Mesothelial cell of epicardium (in vitro differentiated cells): ENCODE measurements at regions not wholly inside any gene's neighbourhood (a gene's known extent, or its start where the extent isn't known, plus 50 kb on each side); places are given as distances from the start of the nearest gene placed in this dataset.

Experiments used
- DNase-seq, 2 experiments: peaks; one replicate each; pipeline ENCODE4 v3.0.0; 2021; ENCODE audit warnings: low spot score in 2 of 2; ENCODE audit not compliant: unreplicated experiment in 2 of 2
- H3K27ac Mint-ChIP-seq: 2 replicates; pipeline ENCODE4 v1.8.0; 2021; ENCODE audit warnings: mixed read lengths
- H3K27me3 Mint-ChIP-seq: 2 replicates; pipeline ENCODE4 v1.8.0; 2021; ENCODE audit warnings: low read depth, mixed read lengths
- H3K36me3 Mint-ChIP-seq: 2 replicates; pipeline ENCODE4 v1.8.0; 2021; ENCODE audit warnings: mixed read lengths
- H3K4me1 Mint-ChIP-seq: 2 replicates; pipeline ENCODE4 v1.8.0; 2021; ENCODE audit warnings: mixed read lengths
- H3K4me3 Mint-ChIP-seq: 2 replicates; pipeline ENCODE4 v1.8.0; 2021; ENCODE audit warnings: mild to moderate bottlenecking, moderate library complexity, mixed read lengths
- H3K9me3 Mint-ChIP-seq: 2 replicates; pipeline ENCODE4 v1.8.0; 2021; ENCODE audit warnings: mixed read lengths
- TF ChIP-seq, protein P1 (sequence below): fragments of 200-600 bp; sonication (generic); IDR thresholded peaks from one replicate; pipeline ENCODE4 v1.5.0; 2021; ENCODE audit warnings: antibody characterized with exemption; ENCODE audit not compliant: unreplicated experiment

DNA sequence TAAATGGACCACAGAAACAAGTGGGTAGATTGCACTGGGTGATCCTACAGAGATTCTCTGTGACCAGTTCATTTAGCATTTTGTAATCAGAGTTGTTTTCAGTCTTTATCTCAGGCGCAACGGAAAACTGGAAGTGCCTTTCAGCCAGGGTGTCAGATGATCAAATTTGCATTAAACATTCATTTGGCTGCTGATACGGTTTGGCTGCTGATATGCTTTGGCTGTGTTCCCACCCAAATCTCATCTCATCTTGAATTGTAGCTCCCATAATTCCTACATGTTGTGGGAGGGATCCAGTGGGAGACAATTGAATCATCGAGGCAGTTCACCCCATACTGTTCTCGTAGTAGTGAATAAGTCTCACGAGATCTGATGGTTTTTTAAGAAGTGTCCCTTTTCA, 1396.1 kb upstream of the TMEFF2 start:
- Mint-ChIP-seq H3K27ac (no peak overlapping the region), H3K36me3 (peaks cover 11% of the 10 kb centered on the region), H3K27me3 (no peaks in the 10 kb centered on the region), H3K9me3 (peaks cover 43% of the 10 kb centered on the region), H3K4me3 (no peak overlapping the region), H3K4me1 (no peaks in the 10 kb centered on the region)
- TF ChIP-seq, protein P1, sequence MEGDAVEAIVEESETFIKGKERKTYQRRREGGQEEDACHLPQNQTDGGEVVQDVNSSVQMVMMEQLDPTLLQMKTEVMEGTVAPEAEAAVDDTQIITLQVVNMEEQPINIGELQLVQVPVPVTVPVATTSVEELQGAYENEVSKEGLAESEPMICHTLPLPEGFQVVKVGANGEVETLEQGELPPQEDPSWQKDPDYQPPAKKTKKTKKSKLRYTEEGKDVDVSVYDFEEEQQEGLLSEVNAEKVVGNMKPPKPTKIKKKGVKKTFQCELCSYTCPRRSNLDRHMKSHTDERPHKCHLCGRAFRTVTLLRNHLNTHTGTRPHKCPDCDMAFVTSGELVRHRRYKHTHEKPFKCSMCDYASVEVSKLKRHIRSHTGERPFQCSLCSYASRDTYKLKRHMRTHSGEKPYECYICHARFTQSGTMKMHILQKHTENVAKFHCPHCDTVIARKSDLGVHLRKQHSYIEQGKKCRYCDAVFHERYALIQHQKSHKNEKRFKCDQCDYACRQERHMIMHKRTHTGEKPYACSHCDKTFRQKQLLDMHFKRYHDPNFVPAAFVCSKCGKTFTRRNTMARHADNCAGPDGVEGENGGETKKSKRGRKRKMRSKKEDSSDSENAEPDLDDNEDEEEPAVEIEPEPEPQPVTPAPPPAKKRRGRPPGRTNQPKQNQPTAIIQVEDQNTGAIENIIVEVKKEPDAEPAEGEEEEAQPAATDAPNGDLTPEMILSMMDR: no peak
- DNase-seq: no peak

DNA sequence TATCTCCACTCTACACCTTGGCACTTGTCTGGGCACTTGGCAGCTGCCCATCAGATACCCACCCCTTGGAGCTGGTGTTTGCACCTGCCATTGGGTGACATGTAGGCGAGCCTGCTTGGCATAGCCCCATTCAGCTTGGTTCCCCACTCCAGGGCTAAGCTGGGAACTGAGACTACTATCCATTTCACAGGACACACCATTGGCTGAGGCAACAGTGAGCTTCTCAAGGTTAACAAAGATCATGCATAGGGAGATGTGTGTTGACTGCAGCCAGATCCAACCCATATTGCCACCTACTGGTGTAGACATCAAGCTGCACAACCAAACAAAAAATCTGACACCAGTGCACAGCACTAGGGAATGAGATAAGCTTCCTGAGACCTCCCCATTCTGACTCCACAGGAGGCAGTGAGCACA, 1389.8 kb upstream of the TMEFF2 start:
- DNase-seq: no peak
- TF ChIP-seq, protein P1: no peak
- Mint-ChIP-seq H3K9me3 (peaks cover 28% of the 10 kb centered on the region), H3K36me3 (peaks cover 6% of the 10 kb centered on the region), H3K27me3 (no peaks in the 10 kb centered on the region), H3K4me1 (peaks cover 9% of the 10 kb centered on the region), H3K27ac (no peak overlapping the region), H3K4me3 (no peak overlapping the region)

DNA sequence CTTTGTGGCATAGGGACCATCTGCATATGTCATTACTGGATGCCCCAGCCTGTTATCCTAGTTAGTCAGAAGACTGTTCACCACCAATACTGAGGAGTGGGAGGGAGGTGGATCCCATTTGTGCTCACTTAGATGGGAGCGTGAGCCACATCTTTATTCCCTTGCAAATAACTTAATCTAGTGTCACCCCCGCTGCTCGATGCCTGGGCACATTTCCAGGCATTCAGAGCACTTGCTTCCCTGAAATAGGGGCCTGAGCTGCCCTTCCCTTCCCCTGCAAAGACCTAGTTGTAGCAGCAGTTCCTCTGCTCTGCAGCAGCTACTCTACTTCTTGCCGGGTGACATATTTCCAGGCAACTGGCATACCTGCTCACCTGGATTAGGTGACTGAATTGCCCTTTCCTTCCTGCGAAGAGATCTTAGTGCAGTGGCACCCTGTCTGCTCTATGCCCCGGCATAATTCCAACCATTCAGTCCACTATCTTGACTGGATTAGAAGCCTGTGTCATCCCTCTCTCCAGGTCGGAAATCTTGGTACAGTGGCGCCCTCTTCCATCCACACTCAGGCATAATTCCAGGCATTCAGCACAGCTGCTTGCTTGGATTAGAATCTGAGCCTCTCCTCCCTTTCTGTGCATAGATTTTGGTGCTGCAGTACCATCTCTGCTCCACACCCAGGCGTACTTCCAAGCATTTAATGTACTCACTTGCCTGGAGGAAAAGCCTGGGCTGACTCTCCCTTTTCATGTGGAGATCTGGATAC, 1389.1 kb upstream of the TMEFF2 start:
- TF ChIP-seq, protein P1: no peak
- no peaks in the 10 kb centered on the region for H3K27me3 Mint-ChIP-seq
- H3K36me3 Mint-ChIP-seq: peaks cover 6% of the 10 kb centered on the region
- H3K27ac Mint-ChIP-seq: no peak overlapping the region
- no peak overlapping the region for H3K4me3 Mint-ChIP-seq
- H3K4me1 Mint-ChIP-seq: peaks cover 9% of the 10 kb centered on the region
- H3K9me3 Mint-ChIP-seq: peaks cover 30% of the 10 kb centered on the region
- DNase-seq: no peak

DNA sequence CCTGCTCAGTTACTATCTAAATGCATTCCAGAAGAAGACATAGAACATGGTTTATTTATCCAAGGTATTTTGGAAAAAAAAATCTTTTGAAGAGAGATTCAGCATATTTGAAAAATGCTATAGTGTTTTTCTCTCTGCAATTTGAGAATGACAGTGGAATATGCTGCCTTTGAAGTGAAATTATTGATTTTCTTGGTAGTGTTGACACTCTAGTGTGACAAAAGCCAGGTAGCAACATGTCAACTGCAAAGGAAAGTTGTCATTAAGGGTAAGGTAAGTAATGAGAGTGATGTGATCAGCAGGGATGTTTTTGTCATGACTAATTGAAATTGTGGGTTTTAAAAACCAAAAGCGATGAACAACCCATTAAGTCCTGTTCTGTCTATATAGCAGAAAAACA, 1387.1 kb upstream of the TMEFF2 start:
- Mint-ChIP-seq H3K9me3 (peaks cover 42% of the 10 kb centered on the region), H3K27ac (no peak overlapping the region), H3K4me1 (peaks cover 14% of the 10 kb centered on the region), H3K27me3 (no peaks in the 10 kb centered on the region), H3K36me3 (peaks cover 16% of the 10 kb centered on the region), H3K4me3 (no peak overlapping the region)
- TF ChIP-seq, protein P1: no peak
- DNase-seq: no peak

GRCh38 chr2:193580176-193580950, 1385.6 kb upstream of the TMEFF2 start:
- no peak for DNase-seq
- TF ChIP-seq, protein P1: no peak
- Mint-ChIP-seq H3K4me3 (no peak overlapping the region), H3K9me3 (peaks cover 32% of the 10 kb centered on the region), H3K4me1 (peaks cover 19% of the 10 kb centered on the region), H3K36me3 (peaks cover 10% of the 10 kb centered on the region), H3K27ac (no peak overlapping the region), H3K27me3 (no peaks in the 10 kb centered on the region)
